ENCODE measurements at regions not wholly inside any gene's neighbourhood (a gene's known extent, or its start where the extent isn't known, plus 50 kb on each side); places are given as distances from the start of the nearest gene placed in this dataset.

DNA sequence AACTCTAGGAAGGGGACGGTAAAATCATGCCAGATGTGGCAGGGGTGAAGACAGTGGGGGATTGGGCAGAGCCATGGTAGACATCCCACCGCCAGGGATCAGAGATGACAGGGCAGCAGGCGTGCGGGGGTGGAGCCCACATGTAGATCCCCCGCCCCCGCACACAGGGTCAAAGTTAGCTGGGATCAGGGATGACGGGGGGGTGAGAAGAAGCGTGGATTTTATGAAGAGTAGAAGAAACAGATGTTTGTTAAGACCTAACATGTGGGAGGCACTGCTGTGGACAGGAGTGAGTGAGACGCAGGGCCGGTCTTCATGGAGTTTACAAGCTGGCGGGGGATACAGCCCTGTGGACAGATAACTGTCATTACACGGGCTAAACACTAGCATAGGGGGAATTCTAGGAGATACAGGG is 154.0 kb upstream of the KLF14 start:
- no peak for DNase-seq
- Mint-ChIP-seq H3K4me1 (ENCODE audit: low read depth in 2 of 2) (peaks cover 25 to 30% of the 10 kb centered on the region in 2 donors), H3K27me3 (no peaks in the 10 kb centered on the region), H3K27ac (peak overlapping the region; percentile 78 to 83), H3K4me3 (peak overlapping the region in 1 of 2 donors; percentile 41), H3K9me3 (no peaks in the 10 kb centered on the region), H3K36me3 (ENCODE audit: insufficient read depth) (peaks cover 97% of the 10 kb centered on the region)
- peak; percentile 20 for ATAC-seq (replicated peaks)

DNA sequence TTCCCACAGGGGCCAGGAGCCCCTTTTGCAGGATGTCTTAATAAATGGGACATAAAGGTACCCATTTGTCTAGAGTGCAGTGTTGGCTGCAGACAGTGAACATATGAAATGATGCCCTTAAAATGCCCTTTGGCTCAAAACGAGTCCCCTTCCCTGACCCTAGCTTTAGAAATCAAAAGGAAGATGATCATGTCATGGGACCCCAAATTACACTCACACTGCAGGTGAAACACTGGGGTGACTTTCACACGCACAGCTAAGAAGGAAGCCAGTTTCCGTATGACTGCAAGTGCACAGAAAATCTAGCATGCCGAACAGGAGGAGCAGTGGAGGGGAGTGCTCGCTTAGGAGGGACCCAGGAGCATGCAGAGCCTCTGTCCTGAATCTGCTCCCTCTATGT is 154.5 kb upstream of the KLF14 start:
- no peaks in the 10 kb centered on the region for H3K27me3 Mint-ChIP-seq
- DNase-seq = no peak
- H3K27ac Mint-ChIP-seq = peak overlapping the region; percentile 78 to 83
- peaks cover 97% of the 10 kb centered on the region for H3K36me3 Mint-ChIP-seq (ENCODE audit: insufficient read depth)
- no peak for ATAC-seq (replicated peaks)
- no peak overlapping the region for H3K4me3 Mint-ChIP-seq
- peaks cover 25 to 33% of the 10 kb centered on the region in 2 donors for H3K4me1 Mint-ChIP-seq (ENCODE audit: low read depth in 2 of 2)
- no peaks in the 10 kb centered on the region for H3K9me3 Mint-ChIP-seq

DNA sequence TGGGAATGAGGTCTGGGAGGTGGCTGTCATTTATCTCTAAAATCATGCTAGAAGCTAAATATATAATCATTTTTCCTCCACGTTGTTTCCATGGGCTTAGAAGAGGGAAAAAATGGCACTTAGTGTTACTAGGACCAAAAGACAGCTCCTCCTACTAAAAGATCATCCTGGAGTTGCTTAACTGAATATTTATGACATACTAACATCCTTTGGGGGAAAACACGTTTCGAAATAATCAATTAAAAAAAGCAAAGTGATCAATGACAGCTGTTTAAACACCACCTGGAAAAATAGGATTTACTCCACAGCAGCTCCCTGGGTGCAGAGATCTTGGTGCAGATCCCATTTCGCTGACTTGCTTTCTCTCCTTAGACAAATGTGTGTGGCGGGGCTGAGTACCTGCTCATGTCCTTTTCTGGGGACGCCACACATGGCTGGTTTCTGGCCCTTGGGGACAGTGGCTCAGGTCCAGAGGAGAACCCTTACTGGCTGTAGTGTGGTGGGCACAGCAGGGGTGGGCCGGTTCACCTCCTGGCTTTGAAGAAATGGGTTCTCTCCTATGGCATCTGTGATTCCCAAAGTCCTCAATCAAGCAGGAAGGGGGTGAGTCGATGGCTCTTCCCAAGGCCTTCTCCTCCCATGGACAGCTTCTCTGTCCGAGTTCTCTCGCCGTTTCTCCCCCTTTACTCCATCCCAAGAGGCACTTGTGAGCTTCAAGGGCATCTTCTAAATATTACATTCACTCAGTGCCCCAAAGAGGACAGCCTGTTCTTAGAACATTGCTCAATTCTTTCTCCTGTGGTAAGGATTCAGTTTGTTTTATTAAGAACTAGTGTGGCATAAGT is 156.4 kb upstream of the KLF14 start:
- Mint-ChIP-seq H3K36me3 (ENCODE audit: insufficient read depth) (peaks cover 97% of the 10 kb centered on the region), H3K27ac (peak overlapping the region in 1 of 2 donors; percentile 66), H3K27me3 (no peaks in the 10 kb centered on the region), H3K4me1 (ENCODE audit: low read depth in 2 of 2) (peaks cover 39 to 50% of the 10 kb centered on the region in 2 donors), H3K9me3 (no peaks in the 10 kb centered on the region), H3K4me3 (no peak overlapping the region)
- no peak for DNase-seq
- no peak for ATAC-seq (replicated peaks)

DNA sequence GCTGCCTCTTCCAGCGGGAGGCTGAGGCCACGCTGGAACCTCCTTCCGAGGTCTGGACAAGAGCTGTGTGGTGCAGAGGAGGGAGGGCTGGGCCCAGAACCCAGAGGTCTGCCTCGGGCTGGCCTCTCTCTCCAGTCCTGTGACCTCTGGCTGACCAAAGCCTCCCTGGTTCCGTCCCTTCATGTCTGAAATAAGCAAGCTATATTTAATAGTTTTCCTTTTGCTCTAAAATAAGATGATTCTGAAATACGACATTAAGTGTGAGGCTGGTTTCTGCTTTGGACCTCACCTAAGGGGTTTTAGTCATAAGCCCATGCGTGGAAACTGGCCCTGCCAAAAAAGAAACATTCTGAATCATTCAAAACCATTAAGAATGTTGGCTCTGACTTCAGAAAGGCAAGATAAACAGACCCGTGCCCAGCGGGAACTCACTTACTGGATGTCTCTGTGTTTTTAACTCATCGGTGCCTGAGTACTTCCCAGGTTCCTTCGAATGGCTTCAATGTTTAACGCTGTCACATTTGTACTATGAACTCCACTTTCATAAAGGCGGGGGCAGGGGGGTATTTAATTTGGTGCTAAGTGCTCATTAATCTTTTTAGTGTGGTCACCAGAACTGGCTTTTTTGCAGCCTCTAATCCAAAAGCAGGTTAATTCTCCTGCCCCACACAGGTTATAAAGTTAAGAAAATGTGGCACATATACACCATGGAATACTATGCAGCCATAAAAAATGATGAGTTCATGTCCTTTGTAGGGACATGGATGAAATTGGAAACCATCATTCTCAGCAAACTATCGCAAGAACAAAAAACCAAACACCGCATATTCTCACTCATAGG is 157.5 kb upstream of the KLF14 start:
- H3K4me3 Mint-ChIP-seq = no peak overlapping the region
- H3K4me1 Mint-ChIP-seq (ENCODE audit: low read depth in 2 of 2) = peaks cover 45 to 58% of the 10 kb centered on the region in 2 donors
- peaks cover 97% of the 10 kb centered on the region for H3K36me3 Mint-ChIP-seq (ENCODE audit: insufficient read depth)
- H3K27me3 Mint-ChIP-seq = no peaks in the 10 kb centered on the region
- DNase-seq (no peak), ATAC-seq (replicated peaks) (no peak)
- H3K9me3 Mint-ChIP-seq = no peaks in the 10 kb centered on the region
- peak overlapping the region in 1 of 2 donors; percentile 66 for H3K27ac Mint-ChIP-seq

DNA sequence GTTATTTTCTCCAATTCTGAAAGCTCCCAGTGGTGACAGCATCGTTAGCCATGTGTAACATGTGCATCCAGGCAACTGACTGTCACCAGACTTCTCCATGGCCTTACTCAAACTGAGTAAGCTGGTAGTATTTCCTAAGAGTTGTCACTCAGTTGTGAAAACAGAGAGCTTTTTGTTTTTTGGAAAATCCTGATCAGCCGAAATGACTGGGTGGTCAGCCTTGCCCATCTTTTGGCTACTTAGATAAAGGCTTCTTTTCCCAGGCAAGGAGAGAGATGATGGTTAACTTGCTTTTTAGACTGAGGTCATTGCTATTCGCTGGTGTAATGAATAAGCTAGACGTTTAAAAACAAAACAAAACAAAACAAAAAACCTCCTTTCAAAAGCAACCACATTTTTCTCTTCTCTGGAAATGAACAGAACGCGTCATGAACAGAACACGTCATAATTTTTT is 159.5 kb upstream of the KLF14 start:
- peaks cover 45 to 57% of the 10 kb centered on the region in 2 donors for H3K4me1 Mint-ChIP-seq (ENCODE audit: low read depth in 2 of 2)
- H3K9me3 Mint-ChIP-seq = no peaks in the 10 kb centered on the region
- H3K27ac Mint-ChIP-seq = peak overlapping the region; percentile 86 to 94
- peak overlapping the region in 1 of 2 donors; percentile 63 for H3K4me3 Mint-ChIP-seq
- H3K36me3 Mint-ChIP-seq (ENCODE audit: insufficient read depth) = peaks cover 97% of the 10 kb centered on the region
- H3K27me3 Mint-ChIP-seq = no peaks in the 10 kb centered on the region
- no peak for DNase-seq
- ATAC-seq (replicated peaks) = peak; percentile 14

DNA sequence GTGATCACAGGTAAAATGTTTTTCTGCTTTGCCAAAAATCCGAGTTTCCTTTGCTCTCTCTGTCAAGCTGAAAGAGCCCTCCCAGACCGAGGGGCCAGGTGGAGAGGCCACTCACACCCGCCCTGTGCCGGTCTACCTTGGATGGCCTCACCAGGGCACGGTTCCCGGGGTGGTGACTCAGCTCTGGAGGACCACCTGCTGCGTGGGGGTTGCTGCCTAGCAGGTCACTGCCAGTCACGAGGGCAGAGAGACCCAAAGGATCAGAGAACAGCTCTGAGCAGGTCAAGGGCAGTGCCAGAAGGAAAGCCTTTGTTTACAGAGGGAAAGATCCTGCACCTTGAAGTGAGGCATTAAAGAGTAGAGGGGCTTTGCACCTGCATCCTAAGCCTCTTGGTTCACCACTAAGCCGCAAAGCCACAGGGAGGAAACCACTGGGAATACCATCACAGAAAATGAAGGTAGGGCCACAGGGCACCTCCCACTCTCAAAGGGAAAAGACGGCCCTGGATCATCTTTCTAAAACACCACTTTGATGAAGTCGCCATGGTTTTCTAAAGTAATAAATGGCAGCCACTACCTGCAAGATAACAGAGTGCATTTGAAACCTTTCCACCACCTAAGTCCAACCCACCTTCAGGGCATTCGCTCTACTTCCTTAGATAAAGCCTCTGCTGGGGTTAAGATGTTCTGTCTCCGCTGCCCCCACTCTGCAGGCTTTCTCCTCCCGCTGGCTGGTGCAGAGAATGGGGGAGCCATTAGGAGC is 160.3 kb upstream of the KLF14 start:
- Mint-ChIP-seq H3K27me3 (no peaks in the 10 kb centered on the region), H3K9me3 (no peaks in the 10 kb centered on the region), H3K27ac (peak overlapping the region; percentile 86 to 94), H3K4me1 (ENCODE audit: low read depth in 2 of 2) (peaks cover 43 to 54% of the 10 kb centered on the region in 2 donors), H3K36me3 (ENCODE audit: insufficient read depth) (peaks cover 97% of the 10 kb centered on the region), H3K4me3 (peak overlapping the region; percentile 9 to 63)
- no peak for DNase-seq
- no peak for ATAC-seq (replicated peaks)

DNA sequence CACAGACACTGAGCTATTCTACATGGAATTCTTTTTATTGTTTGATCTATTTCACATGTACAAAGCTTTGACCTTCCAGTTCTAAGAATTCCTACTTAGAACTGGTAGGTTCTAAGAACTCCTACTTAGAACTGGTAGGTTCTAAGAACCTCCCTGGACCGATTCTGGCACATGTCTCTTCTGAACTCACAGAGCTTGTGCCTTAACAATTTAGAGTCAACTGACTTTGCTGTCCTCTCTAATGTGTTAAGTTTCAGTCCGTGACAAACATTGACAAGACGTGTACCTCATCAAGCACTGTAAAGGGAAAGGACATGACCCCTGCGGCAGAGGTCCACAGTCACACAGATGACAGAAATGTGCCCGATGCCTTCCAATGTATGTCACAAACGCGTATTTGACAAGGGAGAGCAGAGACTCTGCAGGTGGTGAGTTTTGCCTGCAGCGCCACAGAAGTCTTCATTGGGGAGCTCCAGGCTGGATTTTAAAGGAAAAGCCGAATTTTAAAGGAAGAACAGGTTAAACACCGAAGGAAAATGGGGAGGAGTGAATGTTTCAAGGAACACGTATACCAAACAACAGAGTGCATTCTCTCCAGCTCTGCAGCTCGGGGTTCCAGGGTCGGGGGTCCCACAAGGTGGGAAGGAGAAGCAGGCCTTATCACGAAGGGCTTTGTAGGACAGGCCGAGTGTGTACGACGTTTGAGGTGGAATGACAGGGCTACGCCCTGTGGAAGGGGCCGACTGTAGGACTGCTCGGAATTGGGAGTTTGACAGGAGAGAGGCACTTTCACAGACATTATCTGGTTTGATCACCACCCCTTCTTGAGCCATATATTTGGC is 161.1 kb upstream of the KLF14 start:
- Mint-ChIP-seq H3K9me3 (no peaks in the 10 kb centered on the region), H3K4me1 (ENCODE audit: low read depth in 2 of 2) (peaks cover 50 to 60% of the 10 kb centered on the region in 2 donors), H3K27ac (peak overlapping the region; percentile 67 to 94), H3K27me3 (no peaks in the 10 kb centered on the region), H3K4me3 (peak overlapping the region; percentile 9 to 63), H3K36me3 (ENCODE audit: insufficient read depth) (peaks cover 97% of the 10 kb centered on the region)
- ATAC-seq (replicated peaks) (no peak), DNase-seq (no peak)

DNA sequence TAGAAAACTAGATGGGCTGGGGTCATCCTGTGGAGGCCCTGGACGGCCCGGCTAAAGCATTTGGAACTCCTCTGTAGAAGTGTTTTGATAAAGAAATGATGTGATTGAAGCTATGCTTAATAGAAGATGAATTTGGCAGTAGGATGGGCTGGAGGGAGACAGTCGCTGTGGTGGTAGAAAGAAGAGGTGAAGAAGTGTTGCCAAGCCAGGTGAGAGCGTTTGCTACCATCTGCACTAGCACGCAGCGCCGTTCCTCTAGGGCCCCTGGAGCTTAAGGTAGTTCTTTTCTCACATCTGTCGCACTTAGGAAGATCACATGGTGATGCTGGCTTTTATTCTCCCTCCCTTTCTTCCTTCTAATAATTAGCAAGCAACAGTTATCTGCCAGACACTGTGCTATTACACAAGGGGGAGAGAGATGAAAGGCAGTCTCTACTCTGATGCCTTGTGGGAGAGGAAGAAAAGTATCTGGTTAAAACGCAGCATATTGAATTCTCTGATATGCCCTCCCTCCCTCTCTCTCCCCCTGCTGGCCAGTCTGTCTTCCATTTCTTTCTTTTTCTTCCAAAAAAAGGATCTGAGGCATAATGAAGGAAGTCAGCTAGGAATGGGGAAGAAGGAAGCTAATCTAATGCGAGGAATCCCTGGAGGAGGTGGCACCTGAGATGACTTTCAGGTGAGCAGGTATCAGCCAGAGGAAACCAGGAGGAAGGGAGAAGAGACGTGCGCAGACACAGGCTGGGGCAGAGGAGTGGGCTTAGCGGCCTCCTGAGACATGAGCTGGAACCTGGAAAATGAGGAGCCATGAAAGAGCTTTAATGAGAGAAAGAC is 162.3 kb upstream of the KLF14 start:
- Mint-ChIP-seq H3K4me1 (ENCODE audit: low read depth in 2 of 2) (peaks cover 55 to 68% of the 10 kb centered on the region in 2 donors), H3K9me3 (no peaks in the 10 kb centered on the region), H3K27ac (peak overlapping the region; percentile 62 to 94), H3K27me3 (no peaks in the 10 kb centered on the region), H3K4me3 (peak overlapping the region in 1 of 2 donors; percentile 48), H3K36me3 (ENCODE audit: insufficient read depth) (peaks cover 97% of the 10 kb centered on the region)
- DNase-seq (no peak), ATAC-seq (replicated peaks) (no peak)

DNA sequence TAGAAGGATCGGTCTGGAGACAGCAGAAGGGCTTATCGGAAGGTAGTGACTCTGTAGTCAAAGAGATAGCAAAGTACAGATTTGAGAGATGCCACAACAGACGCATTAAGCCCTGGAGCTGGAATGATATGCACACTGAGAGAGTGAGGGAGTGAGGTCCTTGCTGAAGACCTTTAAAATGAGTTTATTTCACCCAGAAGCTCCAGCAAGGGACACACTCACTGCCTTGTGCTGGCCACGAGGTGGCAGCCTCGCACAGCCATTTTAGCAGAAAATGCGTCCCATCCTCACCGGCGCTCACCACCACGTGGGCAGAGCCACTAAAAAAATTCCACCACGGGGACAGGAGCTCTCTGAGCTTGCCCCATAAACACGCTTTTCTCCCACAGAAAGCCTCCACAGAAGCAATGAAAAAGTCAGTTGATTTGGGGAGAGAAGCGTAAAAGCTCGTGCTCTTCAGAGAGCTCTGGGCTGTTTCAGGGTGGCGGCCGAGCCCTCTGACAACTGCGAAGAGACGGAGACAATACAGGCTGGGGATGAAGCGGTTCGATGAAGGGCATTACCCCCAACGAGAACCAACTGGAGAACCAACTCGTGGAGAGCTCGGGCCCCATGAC is 163.0 kb upstream of the KLF14 start:
- DNase-seq (peak; percentile 65 to 70 (median 66)), ATAC-seq (replicated peaks) (peak; percentile 76)
- Mint-ChIP-seq H3K36me3 (ENCODE audit: insufficient read depth) (peaks cover 98% of the 10 kb centered on the region), H3K4me3 (peak overlapping the region; percentile 57 to 71), H3K27ac (peak overlapping the region; percentile 62 to 94), H3K9me3 (no peaks in the 10 kb centered on the region), H3K4me1 (ENCODE audit: low read depth in 2 of 2) (peaks cover 62 to 75% of the 10 kb centered on the region in 2 donors), H3K27me3 (no peaks in the 10 kb centered on the region)

DNA sequence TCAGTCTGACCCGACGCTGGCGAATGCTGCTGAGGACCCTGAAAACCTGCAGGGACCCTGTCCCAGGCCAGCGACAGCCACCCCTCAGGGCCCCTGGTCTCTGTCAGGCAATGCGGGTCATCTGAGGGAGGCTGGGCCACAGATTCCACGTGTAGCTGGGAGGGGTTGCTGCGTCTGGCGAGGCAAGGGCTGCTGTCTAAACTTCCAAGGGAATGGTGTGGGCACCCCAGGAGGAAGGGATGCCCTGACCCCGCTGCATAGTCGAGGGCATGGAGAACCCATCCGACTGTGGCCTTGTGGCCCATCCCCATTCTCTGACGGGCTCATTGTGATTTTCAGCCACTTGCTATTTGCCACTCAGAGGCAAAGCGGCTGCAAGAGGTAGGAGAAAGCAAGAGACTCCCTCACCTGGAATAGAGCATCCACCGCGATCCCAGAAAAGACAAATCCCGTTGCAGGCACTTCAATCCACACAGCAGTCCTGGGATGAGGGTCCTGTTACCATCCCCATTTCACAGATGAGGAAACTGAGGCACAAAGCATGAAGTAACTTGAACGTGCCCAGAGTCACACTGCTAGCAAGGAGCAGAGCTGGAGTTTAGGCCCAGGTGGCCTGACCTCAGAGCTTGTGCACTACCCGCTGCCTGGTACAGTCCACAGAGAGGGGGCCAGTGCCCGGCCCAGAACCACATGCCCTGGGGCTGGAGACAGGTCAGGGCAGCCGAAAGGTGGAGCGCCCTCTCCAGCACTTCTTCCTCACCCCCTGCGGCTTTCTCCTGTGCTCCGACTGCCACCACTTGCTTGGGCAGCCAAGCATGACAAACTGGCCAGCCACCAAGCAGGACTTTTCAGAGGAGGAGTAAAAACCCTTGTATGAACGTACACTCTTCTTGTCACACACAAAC is 163.8 kb upstream of the KLF14 start:
- no peaks in the 10 kb centered on the region for H3K27me3 Mint-ChIP-seq
- peaks cover 100% of the 10 kb centered on the region for H3K36me3 Mint-ChIP-seq (ENCODE audit: insufficient read depth)

More for the DNA sequence above, 163.8 kb upstream of the KLF14 start:
- DNase-seq = no peak
- Mint-ChIP-seq H3K4me3 (peak overlapping the region in 1 of 2 donors; percentile 71), H3K4me1 (ENCODE audit: low read depth in 2 of 2) (peaks cover 67 to 75% of the 10 kb centered on the region in 2 donors), H3K9me3 (no peaks in the 10 kb centered on the region), H3K27ac (peak overlapping the region; percentile 62 to 94)
- peak; percentile 5 for ATAC-seq (replicated peaks)
